Uterus (tissue), 3 donors: ENCODE measurements at regions not wholly inside any gene's neighbourhood (a gene's known extent, or its start where the extent isn't known, plus 50 kb on each side); places are given as distances from the start of the nearest gene placed in this dataset.
"Not testable (repeated sequence)": the region's sequence is repeated elsewhere in the genome, so short reads cannot be mapped to it uniquely, and the experiment has no call there.

ENCODE experiments used
- DNase-seq, 2 donors: peaks; one replicate each; pipeline ENCODE4 v3.0.0-alpha.2; 2019 to 2020
- H3K27ac ChIP-seq, 2 donors: fragments of 200-600 bp; sonication (generic); 1 replicate in 1 of 2; 2 replicates in 1 of 2; pipeline ENCODE4 v1.5.1; 2016 to 2018
- H3K27me3 ChIP-seq, 2 donors: fragments of 200-600 bp; sonication (generic); one replicate each; pipeline ENCODE4 v1.5.1; 2018 to 2019; ENCODE audit warnings: control low read depth in 1 of 2
- H3K36me3 ChIP-seq, 2 donors: fragments of 200-600 bp; sonication (generic); one replicate each; pipeline ENCODE4 v1.5.1; 2019; ENCODE audit warnings: control low read depth in 1 of 2
- H3K4me1 ChIP-seq, 2 donors: fragments of 200-600 bp; sonication (generic); one replicate each; pipeline ENCODE4 v1.5.1; 2018 to 2019; ENCODE audit warnings: control low read depth in 1 of 2
- H3K4me3 ChIP-seq, 2 donors: fragments of 200-600 bp; sonication (generic); 1 replicate in 1 of 2; 2 replicates in 1 of 2; pipeline ENCODE4 v1.5.1; 2018 to 2019; ENCODE audit warnings: mild to moderate bottlenecking in 1 of 2
- H3K9me3 ChIP-seq, 2 donors: fragments of 200-600 bp; sonication (generic); one replicate each; pipeline ENCODE4 v1.5.1; 2019; ENCODE audit warnings: control low read depth in 1 of 2
- POLR2A ChIP-seq, 2 donors: fragments of 450-650 bp; IDR thresholded peaks; one replicate each; pipeline ENCODE4 v1.6.1; 2016; ENCODE audit warnings: antibody characterized with exemption in 2 of 2, mild to moderate bottlenecking in 1 of 2, moderate library complexity in 1 of 2
- intact Hi-C: fragments of 100-400 bp; cut with DNase I; formaldehyde crosslinking; loops from one replicate; pipeline ENCODE4 v1.15.1; 2023; ENCODE audit warnings: low total_unique reads
- TF ChIP-seq, protein P1 (sequence below), 4 experiments: fragments of 200-600 bp in 2 of 4; fragments of 450-650 bp in 2 of 4; sonication (generic) in 2 of 4; IDR thresholded peaks; one replicate each; pipeline ENCODE4 v1.5.1; 2016 to 2019; ENCODE audit warnings: antibody characterized with exemption in 4 of 4, mild to moderate bottlenecking in 2 of 4, moderate library complexity in 1 of 4
- donor health status: DM: yes; HTN: yes; CAD: no.

GRCh38 chr17:30720013-30720471 is 104.5 kb downstream of the CRLF3 start:
- no peak overlapping the region for H3K27ac ChIP-seq
- H3K9me3 ChIP-seq: no peaks in the 10 kb centered on the region
- no peaks in the 10 kb centered on the region for H3K27me3 ChIP-seq
- no peaks in the 10 kb centered on the region for H3K4me1 ChIP-seq
- TF ChIP-seq POLR2A (IDR thresholded peaks at IDR 0.05): no peak
- TF ChIP-seq, protein P1, sequence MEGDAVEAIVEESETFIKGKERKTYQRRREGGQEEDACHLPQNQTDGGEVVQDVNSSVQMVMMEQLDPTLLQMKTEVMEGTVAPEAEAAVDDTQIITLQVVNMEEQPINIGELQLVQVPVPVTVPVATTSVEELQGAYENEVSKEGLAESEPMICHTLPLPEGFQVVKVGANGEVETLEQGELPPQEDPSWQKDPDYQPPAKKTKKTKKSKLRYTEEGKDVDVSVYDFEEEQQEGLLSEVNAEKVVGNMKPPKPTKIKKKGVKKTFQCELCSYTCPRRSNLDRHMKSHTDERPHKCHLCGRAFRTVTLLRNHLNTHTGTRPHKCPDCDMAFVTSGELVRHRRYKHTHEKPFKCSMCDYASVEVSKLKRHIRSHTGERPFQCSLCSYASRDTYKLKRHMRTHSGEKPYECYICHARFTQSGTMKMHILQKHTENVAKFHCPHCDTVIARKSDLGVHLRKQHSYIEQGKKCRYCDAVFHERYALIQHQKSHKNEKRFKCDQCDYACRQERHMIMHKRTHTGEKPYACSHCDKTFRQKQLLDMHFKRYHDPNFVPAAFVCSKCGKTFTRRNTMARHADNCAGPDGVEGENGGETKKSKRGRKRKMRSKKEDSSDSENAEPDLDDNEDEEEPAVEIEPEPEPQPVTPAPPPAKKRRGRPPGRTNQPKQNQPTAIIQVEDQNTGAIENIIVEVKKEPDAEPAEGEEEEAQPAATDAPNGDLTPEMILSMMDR (IDR thresholded peaks at IDR 0.05): no peak
- no peaks in the 10 kb centered on the region for H3K36me3 ChIP-seq
- intact Hi-C loops: no loop called here
- peak in 1 of 2 donors; percentile 10 for DNase-seq
- H3K4me3 ChIP-seq: no peak overlapping the region

GRCh38 chr17:30719131-30719973 is 105.1 kb downstream of the CRLF3 start:
- peak; percentile 43 to 59 for DNase-seq
- H3K36me3 ChIP-seq, H3K9me3 ChIP-seq, H3K4me1 ChIP-seq, H3K4me3 ChIP-seq, intact Hi-C loops, H3K27me3 ChIP-seq, H3K27ac ChIP-seq: not testable (repeated sequence)
- TF ChIP-seq, protein P1 (IDR thresholded peaks at IDR 0.05): peak; percentile 51 to 67 (median 61)

DNA sequence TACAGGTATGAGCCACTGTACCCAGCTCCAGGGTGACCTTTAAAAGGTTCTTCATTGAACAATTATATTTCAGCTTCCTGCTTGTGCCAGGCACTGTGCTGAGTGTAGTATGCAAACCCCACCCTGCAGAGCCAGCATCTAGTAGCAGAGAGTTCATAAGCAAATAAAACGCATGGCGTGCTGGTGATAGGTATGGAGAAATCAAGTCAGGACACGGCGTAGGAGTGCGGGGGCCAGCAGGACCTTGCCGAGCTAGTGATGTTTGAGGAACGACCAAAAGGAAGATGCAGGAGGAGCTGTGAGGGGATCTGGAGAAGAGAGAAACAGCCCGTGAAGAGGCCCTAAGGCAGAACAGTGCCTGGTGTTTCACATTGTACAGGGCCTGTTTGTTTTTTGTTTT is 105.8 kb downstream of the CRLF3 start:
- H3K27me3 ChIP-seq, DNase-seq, H3K4me3 ChIP-seq, intact Hi-C loops, H3K36me3 ChIP-seq, H3K27ac ChIP-seq, H3K4me1 ChIP-seq, H3K9me3 ChIP-seq: not testable (repeated sequence)

- H3K4me3 ChIP-seq, H3K36me3 ChIP-seq, H3K27ac ChIP-seq, H3K4me1 ChIP-seq, H3K27me3 ChIP-seq, DNase-seq, intact Hi-C loops, H3K9me3 ChIP-seq: not testable (repeated sequence)
Observed at GRCh38 chr17:30718099-30718447, 106.4 kb downstream of the CRLF3 start.

DNA sequence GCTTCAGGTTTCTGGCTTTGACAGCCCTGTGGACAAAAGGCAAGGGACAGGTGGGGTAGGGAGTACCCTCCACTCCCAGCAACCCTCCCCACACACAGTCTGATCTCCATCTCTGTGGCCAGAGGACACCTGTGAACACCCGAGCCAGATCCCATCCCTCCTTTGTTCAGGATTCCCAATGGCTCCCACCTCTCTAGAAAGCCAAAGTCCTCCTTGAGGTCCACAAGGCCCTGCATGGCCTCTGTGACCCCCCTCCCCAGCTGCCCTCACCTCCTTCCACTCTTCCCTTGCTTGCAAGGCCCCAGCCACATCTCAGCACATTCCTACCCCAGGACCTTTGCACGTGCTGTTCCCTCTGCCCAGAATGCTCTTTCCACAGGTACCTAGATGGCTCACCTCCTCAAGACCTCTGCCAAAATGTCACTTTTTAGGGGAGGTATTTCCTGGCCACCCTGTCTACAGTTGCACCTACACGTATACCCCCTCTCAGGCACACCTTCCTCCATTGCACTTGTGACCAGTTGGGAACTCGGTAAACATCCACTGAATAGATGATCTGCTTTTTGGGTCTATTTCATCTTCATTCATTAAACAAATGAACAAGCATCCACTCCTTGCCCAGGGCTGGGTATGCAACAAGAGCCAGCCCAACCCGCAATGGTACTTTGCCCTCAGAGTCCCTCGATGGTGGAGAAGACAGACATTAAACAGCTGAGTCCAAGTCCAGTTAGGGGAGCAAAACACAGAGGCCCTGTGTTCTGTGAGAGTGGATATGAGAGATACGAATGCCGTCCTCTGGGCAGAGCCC is 107.0 kb downstream of the CRLF3 start:
- no peak for DNase-seq
- intact Hi-C loops: no loop called here
- no peaks in the 10 kb centered on the region for H3K27me3 ChIP-seq

More for the DNA sequence above, 107.0 kb downstream of the CRLF3 start:
- no peaks in the 10 kb centered on the region for H3K36me3 ChIP-seq
- no peak overlapping the region for H3K4me3 ChIP-seq
- no peak for TF ChIP-seq POLR2A (IDR thresholded peaks at IDR 0.05)
- TF ChIP-seq, protein P1 (IDR thresholded peaks at IDR 0.05): no peak
- no peak overlapping the region for H3K27ac ChIP-seq
- no peaks in the 10 kb centered on the region for H3K4me1 ChIP-seq
- no peaks in the 10 kb centered on the region for H3K9me3 ChIP-seq
